ENCODE measurements at regions not wholly inside any gene's neighbourhood (a gene's known extent, or its start where the extent isn't known, plus 50 kb on each side); places are given as distances from the start of the nearest gene placed in this dataset.
"Not testable (repeated sequence)": the region's sequence is repeated elsewhere in the genome, so short reads cannot be mapped to it uniquely, and the experiment has no call there.

DNA sequence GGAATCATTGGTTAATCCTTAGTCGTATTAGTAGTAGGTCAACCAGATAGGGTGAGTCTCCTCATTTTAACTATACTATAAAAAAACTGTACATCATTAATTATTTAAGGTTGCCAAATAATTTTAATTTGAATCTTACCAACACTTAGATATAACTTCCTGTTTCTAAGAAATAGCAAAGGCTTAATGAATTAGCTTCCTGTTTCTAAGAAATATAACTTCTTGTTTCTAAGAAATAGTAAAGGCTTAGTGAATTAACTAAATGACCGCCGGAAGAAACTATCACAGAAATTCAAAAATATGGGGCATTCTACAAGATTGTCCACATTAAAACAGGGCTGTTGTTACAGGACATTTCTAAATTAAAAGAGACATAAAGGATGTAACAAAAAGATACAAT, 392.9 kb upstream of the FOXG1 start:
- TF ChIP-seq ZNF274 (IDR thresholded peaks at IDR 0.05; ENCODE audit: low read depth, low read length) (no peak), SUZ12 (IDR thresholded peaks at IDR 0.05; ENCODE audit: extremely low read depth, insufficient read depth, insufficient read length) (no peak), YY1 (IDR thresholded peaks at IDR 0.05; ENCODE audit: insufficient read depth, insufficient read length) (no peak)
- Histone ChIP-seq H3K27me3 (ENCODE audit: insufficient read depth, insufficient read length) (no peaks in the 10 kb centered on the region), H3K9me3 (ENCODE audit: insufficient read depth, low read length) (no peaks in the 10 kb centered on the region), H3K9ac (ENCODE audit: insufficient read length, low read depth) (no peak overlapping the region), H3K4me1 (ENCODE audit: insufficient read depth, insufficient read length) (no peaks in the 10 kb centered on the region), H3K36me3 (ENCODE audit: insufficient read depth, insufficient read length, low read length) (no peaks in the 10 kb centered on the region), H3K4me3 (ENCODE audit: insufficient read length, low read depth) (no peak overlapping the region)
- DNase-seq (ENCODE audit: low read depth, low spot score): no peak

GRCh38 chr14:28375295-28375694, 391.3 kb upstream of the FOXG1 start:
- Histone ChIP-seq H3K9ac (ENCODE audit: insufficient read length, low read depth) (no peak overlapping the region), H3K9me3 (ENCODE audit: insufficient read depth, low read length) (no peaks in the 10 kb centered on the region), H3K4me1 (ENCODE audit: insufficient read depth, insufficient read length) (no peaks in the 10 kb centered on the region), H3K4me3 (ENCODE audit: insufficient read length, low read depth) (no peak overlapping the region), H3K36me3 (ENCODE audit: insufficient read depth, insufficient read length, low read length) (no peaks in the 10 kb centered on the region), H3K27me3 (ENCODE audit: insufficient read depth, insufficient read length) (no peaks in the 10 kb centered on the region)
- DNase-seq (ENCODE audit: low read depth, low spot score): peak; percentile 22
- TF ChIP-seq ZNF274 (IDR thresholded peaks at IDR 0.05; ENCODE audit: low read depth, low read length) (no peak), SUZ12 (IDR thresholded peaks at IDR 0.05; ENCODE audit: extremely low read depth, insufficient read depth, insufficient read length) (no peak), YY1 (IDR thresholded peaks at IDR 0.05; ENCODE audit: insufficient read depth, insufficient read length) (no peak)

GRCh38 chr14:28381656-28382055, 384.9 kb upstream of the FOXG1 start:
- Histone ChIP-seq H3K9me3 (ENCODE audit: insufficient read depth, low read length) (no peaks in the 10 kb centered on the region), H3K9ac (ENCODE audit: insufficient read length, low read depth) (no peak overlapping the region), H3K27me3 (ENCODE audit: insufficient read depth, insufficient read length) (no peaks in the 10 kb centered on the region), H3K4me3 (ENCODE audit: insufficient read length, low read depth) (no peak overlapping the region), H3K4me1 (ENCODE audit: insufficient read depth, insufficient read length) (no peaks in the 10 kb centered on the region), H3K36me3 (ENCODE audit: insufficient read depth, insufficient read length, low read length) (no peaks in the 10 kb centered on the region)
- no peak for DNase-seq (ENCODE audit: low read depth, low spot score)
- no peak for TF ChIP-seq SUZ12 (IDR thresholded peaks at IDR 0.05; ENCODE audit: extremely low read depth, insufficient read depth, insufficient read length)
- no peak for TF ChIP-seq ZNF274 (IDR thresholded peaks at IDR 0.05; ENCODE audit: low read depth, low read length)
- TF ChIP-seq YY1 (IDR thresholded peaks at IDR 0.05; ENCODE audit: insufficient read depth, insufficient read length): no peak

- Histone ChIP-seq H3K9ac (ENCODE audit: insufficient read length, low read depth) (no peak overlapping the region), H3K9me3 (ENCODE audit: insufficient read depth, low read length) (no peaks in the 10 kb centered on the region), H3K27me3 (ENCODE audit: insufficient read depth, insufficient read length) (no peaks in the 10 kb centered on the region), H3K4me1 (ENCODE audit: insufficient read depth, insufficient read length) (no peaks in the 10 kb centered on the region), H3K4me3 (ENCODE audit: insufficient read length, low read depth) (no peak overlapping the region), H3K36me3 (ENCODE audit: insufficient read depth, insufficient read length, low read length) (no peaks in the 10 kb centered on the region)
- TF ChIP-seq SUZ12 (IDR thresholded peaks at IDR 0.05; ENCODE audit: extremely low read depth, insufficient read depth, insufficient read length) (no peak), YY1 (IDR thresholded peaks at IDR 0.05; ENCODE audit: insufficient read depth, insufficient read length) (no peak), ZNF274 (IDR thresholded peaks at IDR 0.05; ENCODE audit: low read depth, low read length) (no peak)
- DNase-seq (ENCODE audit: low read depth, low spot score): no peak
Observed at GRCh38 chr14:28382444-28383190, 384.0 kb upstream of the FOXG1 start.

GRCh38 chr14:28398506-28398905, 368.1 kb upstream of the FOXG1 start:
- no peaks in the 10 kb centered on the region for H3K27me3 ChIP-seq (ENCODE audit: insufficient read depth, insufficient read length)
- TF ChIP-seq YY1 (IDR thresholded peaks at IDR 0.05; ENCODE audit: insufficient read depth, insufficient read length) (no peak), SUZ12 (IDR thresholded peaks at IDR 0.05; ENCODE audit: extremely low read depth, insufficient read depth, insufficient read length) (no peak), ZNF274 (IDR thresholded peaks at IDR 0.05; ENCODE audit: low read depth, low read length) (no peak)
- H3K36me3 ChIP-seq (ENCODE audit: insufficient read depth, insufficient read length, low read length): no peaks in the 10 kb centered on the region
- no peaks in the 10 kb centered on the region for H3K4me1 ChIP-seq (ENCODE audit: insufficient read depth, insufficient read length)
- no peak overlapping the region for H3K4me3 ChIP-seq (ENCODE audit: insufficient read length, low read depth)
- no peak overlapping the region for H3K9ac ChIP-seq (ENCODE audit: insufficient read length, low read depth)
- DNase-seq (ENCODE audit: low read depth, low spot score): no peak
- H3K9me3 ChIP-seq (ENCODE audit: insufficient read depth, low read length): no peaks in the 10 kb centered on the region

DNA sequence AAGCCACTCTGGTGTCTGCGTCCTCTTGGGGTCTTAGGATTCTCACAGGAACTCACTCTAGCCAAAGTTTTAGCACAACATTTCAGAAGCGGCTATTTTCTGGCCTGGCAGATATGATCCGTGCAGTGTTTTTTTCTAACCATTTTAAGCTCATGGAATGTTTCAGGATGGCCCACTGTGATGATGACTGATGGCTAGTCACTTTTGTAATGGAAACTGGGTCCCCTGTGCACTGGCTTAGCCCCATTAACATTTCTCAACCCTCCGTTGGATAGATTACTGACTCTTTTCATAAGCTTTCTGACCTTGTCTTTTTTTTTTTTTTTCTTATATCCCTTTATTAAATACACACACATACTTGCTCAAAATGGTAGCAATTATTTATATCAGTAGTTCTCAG, 364.9 kb upstream of the FOXG1 start:
- not testable (repeated sequence) for H3K27me3 ChIP-seq (ENCODE audit: insufficient read depth, insufficient read length)

GRCh38 chr14:28406196-28406595, 360.4 kb upstream of the FOXG1 start:
- H3K9me3 ChIP-seq (ENCODE audit: insufficient read depth, low read length): no peaks in the 10 kb centered on the region
- TF ChIP-seq YY1 (IDR thresholded peaks at IDR 0.05; ENCODE audit: insufficient read depth, insufficient read length) (no peak), ZNF274 (IDR thresholded peaks at IDR 0.05; ENCODE audit: low read depth, low read length) (no peak), SUZ12 (IDR thresholded peaks at IDR 0.05; ENCODE audit: extremely low read depth, insufficient read depth, insufficient read length) (no peak)
- H3K4me3 ChIP-seq (ENCODE audit: insufficient read length, low read depth): no peak overlapping the region
- H3K27me3 ChIP-seq (ENCODE audit: insufficient read depth, insufficient read length): no peaks in the 10 kb centered on the region
- H3K36me3 ChIP-seq (ENCODE audit: insufficient read depth, insufficient read length, low read length): no peaks in the 10 kb centered on the region
- H3K4me1 ChIP-seq (ENCODE audit: insufficient read depth, insufficient read length): no peaks in the 10 kb centered on the region
- H3K9ac ChIP-seq (ENCODE audit: insufficient read length, low read depth): no peak overlapping the region
- no peak for DNase-seq (ENCODE audit: low read depth, low spot score)

More for the DNA sequence above, 364.9 kb upstream of the FOXG1 start:
- not testable (repeated sequence) for H3K9ac ChIP-seq (ENCODE audit: insufficient read length, low read depth); H3K4me1 ChIP-seq (ENCODE audit: insufficient read depth, insufficient read length); H3K4me3 ChIP-seq (ENCODE audit: insufficient read length, low read depth); DNase-seq (ENCODE audit: low read depth, low spot score); H3K9me3 ChIP-seq (ENCODE audit: insufficient read depth, low read length); H3K36me3 ChIP-seq (ENCODE audit: insufficient read depth, insufficient read length, low read length)
